HCT116 (cell line): ENCODE measurements at regions not wholly inside any gene's neighbourhood (a gene's known extent, or its start where the extent isn't known, plus 50 kb on each side); places are given as distances from the start of the nearest gene placed in this dataset.

Source experiments
- ATAC-seq: fragments of 200-7000 bp; cut with Tn5 transposase; 2 replicates; pipeline ENCODE4 v1.9.1; 2020; ENCODE audit warnings: mild to moderate bottlenecking, moderate library complexity
- BruUV-seq: library from RNA; stranded (reverse); fragments of 400-500 nt; replicated peaks from 2 replicates; lab custom pipeline; 2021; lab: Mats Ljungman, UMichigan
- CTCF ChIA-PET: fragments of 300-600 bp; sonication (Branson Sonifier 250); formaldehyde crosslinking; loops from one replicate; lab custom pipeline; 2021; ENCODE audit warnings: antibody characterized with exemption; lab: Charles Lee
- POLR2A ChIA-PET: fragments of 300-600, 350-600 bp; sonication (Branson Sonifier 250); formaldehyde crosslinking; loops from one replicate; lab custom pipeline; 2021; ENCODE audit warnings: antibody characterized with exemption; lab: Charles Lee
- RAD21 ChIA-PET, 2 experiments: fragments of 300-600 bp; sonication (Branson Sonifier 250); formaldehyde crosslinking; loops; one replicate each; lab custom pipeline; 2023; ENCODE audit warnings: low total read pairs in 2 of 2; ENCODE audit not compliant: uncharacterized antibody in 2 of 2, unreplicated experiment in 2 of 2, low non-redundant PET in 1 of 2; lab: Charles Lee
- DNase-seq: peaks from one replicate; pipeline ENCODE4 v3.0.0-alpha.2; 2010; ENCODE audit warnings: low read depth, low spot score
- H2AFZ ChIP-seq: fragments of 200-600 bp; shearing (Covaris generic), sonication (generic); 2 replicates; pipeline ENCODE4 v1.6.1; 2017; ENCODE audit warnings: low read depth, mixed run types, mixed read lengths, antibody characterized with exemption, low read length; ENCODE audit not compliant: poor library complexity, severe bottlenecking
- H3K27ac ChIP-seq: 2 replicates; pipeline ENCODE4 v1.5.1; 2012; ENCODE audit warnings: low read depth, low read length
- H3K27me3 ChIP-seq: fragments of 200-600 bp; sonication (generic); 2 replicates; pipeline ENCODE4 v1.6.1; 2016; ENCODE audit warnings: mixed run types, low read length, mixed read lengths; ENCODE audit not compliant: insufficient read depth
- H3K36me3 ChIP-seq, 2 experiments: fragments of 200-500 bp in 1 of 2; fragments of 200-600 bp in 1 of 2; sonication (Bioruptor generic) in 1 of 2; sonication (generic) in 1 of 2; 2 replicates each; pipeline versions ENCODE4 v1.5.1 to v1.6.1; 2014 to 2016; ENCODE audit warnings: low read length in 2 of 2, inconsistent platforms in 1 of 2, mixed read lengths in 1 of 2, mixed run types in 1 of 2; ENCODE audit not compliant: insufficient read depth in 2 of 2, control insufficient read depth in 1 of 2
- H3K4me1 ChIP-seq, 2 experiments: fragments of 200-600 bp in 1 of 2; sonication (generic) in 1 of 2; 2 replicates each; pipeline versions ENCODE4 v1.5.1 to v1.6.1; 2012 to 2017; ENCODE audit warnings: low read length in 2 of 2, inconsistent platforms in 1 of 2, mild to moderate bottlenecking in 1 of 2, mixed read lengths in 1 of 2, mixed run types in 1 of 2, moderate library complexity in 1 of 2; ENCODE audit not compliant: insufficient read depth in 2 of 2, control insufficient read depth in 1 of 2
- H3K4me2 ChIP-seq: fragments of 200-600 bp; sonication (generic); 2 replicates; pipeline ENCODE4 v1.6.1; 2017; ENCODE audit warnings: mixed run types, low read length, mixed read lengths
- H3K4me3 ChIP-seq, 2 experiments: fragments of 200-600 bp in 1 of 2; sonication (generic) in 1 of 2; replicated peaks in 1 of 2; 2 replicates each; pipeline ENCODE4 v1.5.1; 2011 to 2016; ENCODE audit warnings: low read length in 2 of 2, control low read depth in 1 of 2, low read depth in 1 of 2, mild to moderate bottlenecking in 1 of 2, mixed read lengths in 1 of 2, mixed run types in 1 of 2
- H3K79me2 ChIP-seq: fragments of 200-600 bp; sonication (generic); 2 replicates; pipeline ENCODE4 v1.6.1; 2017; ENCODE audit warnings: mild to moderate bottlenecking, mixed run types, low read length, moderate library complexity, mixed read lengths; ENCODE audit not compliant: insufficient read depth
- H3K9ac ChIP-seq: fragments of 200-600 bp; sonication (generic); 2 replicates; pipeline ENCODE4 v1.6.1; 2016; ENCODE audit warnings: low read length, mixed read lengths
- H3K9me2 ChIP-seq: fragments of 200-600 bp; sonication (generic), shearing (Covaris generic); 2 replicates; pipeline ENCODE4 v1.6.1; 2017; ENCODE audit warnings: mixed run types, mild to moderate bottlenecking, moderate library complexity; ENCODE audit not compliant: insufficient read depth
- H3K9me3 ChIP-seq, 2 experiments: fragments of 200-500 bp in 1 of 2; fragments of 200-600 bp in 1 of 2; sonication (Bioruptor generic) in 1 of 2; sonication (generic) in 1 of 2; 2 replicates each; pipeline ENCODE4 v1.6.1; 2014 to 2017; ENCODE audit warnings: low read length in 2 of 2, mixed read lengths in 2 of 2, inconsistent platforms in 1 of 2, low read depth in 1 of 2, mild to moderate bottlenecking in 1 of 2, mixed run types in 1 of 2, moderate library complexity in 1 of 2; ENCODE audit not compliant: control insufficient read depth in 1 of 2, insufficient read depth in 1 of 2
- H4K20me1 ChIP-seq: fragments of 200-600 bp; sonication (generic), shearing (Covaris generic); 2 replicates; pipeline ENCODE4 v1.6.1; 2017; ENCODE audit warnings: mixed run types, mild to moderate bottlenecking, moderate library complexity; ENCODE audit not compliant: insufficient read depth
- ATF3 ChIP-seq: IDR thresholded peaks from 2 replicates; pipeline ENCODE4 v1.6.1; 2012
- CBX3 ChIP-seq: IDR thresholded peaks from 2 replicates; pipeline ENCODE4 v1.6.1; 2012; ENCODE audit warnings: low read depth
- CEBPB ChIP-seq: IDR thresholded peaks from 2 replicates; pipeline ENCODE4 v1.6.1; 2012; ENCODE audit warnings: low read depth
- CTCF ChIP-seq, 3 experiments: fragments of 200-600 bp in 1 of 3; sonication (generic) in 1 of 3; IDR thresholded peaks in 2 of 3; conservative IDR thresholded peaks in 1 of 3; 2 replicates each; pipeline ENCODE4 v1.5.1; 2012 to 2017; ENCODE audit warnings: low read depth in 2 of 3, low read length in 2 of 3, antibody characterized with exemption in 1 of 3, borderline replicate concordance in 1 of 3, control low read depth in 1 of 3, mild to moderate bottlenecking in 1 of 3, mixed read lengths in 1 of 3, mixed run types in 1 of 3, moderate library complexity in 1 of 3; ENCODE audit not compliant: insufficient read depth in 1 of 3
- EGR1 ChIP-seq: IDR thresholded peaks from 2 replicates; pipeline ENCODE4 v1.6.1; 2012; ENCODE audit warnings: low read depth
- EZH2 ChIP-seq: fragments of 200-600 bp; sonication (generic); IDR thresholded peaks from 2 replicates; pipeline ENCODE4 v1.6.1; 2017; ENCODE audit warnings: antibody characterized with exemption, mixed run types
- FOSL1 ChIP-seq: IDR thresholded peaks from 2 replicates; pipeline ENCODE4 v1.6.1; 2012; ENCODE audit warnings: low read depth
- MAX ChIP-seq: IDR thresholded peaks from 2 replicates; pipeline ENCODE4 v1.6.1; 2012
- POLR2A ChIP-seq: IDR thresholded peaks from 2 replicates; pipeline ENCODE4 v1.7.0; 2011; ENCODE audit warnings: borderline replicate concordance; ENCODE audit not compliant: insufficient read depth, insufficient read length; ENCODE audit errors: extremely low read depth
- POLR2AphosphoS5 ChIP-seq: IDR thresholded peaks from 2 replicates; pipeline ENCODE4 v1.6.1; 2011; ENCODE audit warnings: mild to moderate bottlenecking, low read depth, low read length, moderate library complexity
- RAD21 ChIP-seq: IDR thresholded peaks from 2 replicates; pipeline ENCODE4 v1.6.1; 2012; ENCODE audit warnings: low read depth, mild to moderate bottlenecking
- ZBTB33 ChIP-seq: IDR thresholded peaks from 2 replicates; pipeline ENCODE4 v1.6.1; 2011; ENCODE audit warnings: mild to moderate bottlenecking, low read length, moderate library complexity; ENCODE audit not compliant: insufficient replicate concordance; ENCODE audit errors: extremely low read depth
- ZFX ChIP-seq: fragments of 450-650 bp; IDR thresholded peaks from 2 replicates; pipeline ENCODE4 v1.6.1; 2017
- ZNF274 ChIP-seq: fragments of 200-500 bp; sonication (Bioruptor generic); IDR thresholded peaks from 2 replicates; pipeline ENCODE4 v1.6.1; 2014; ENCODE audit warnings: mild to moderate bottlenecking, low read depth, low read length, inconsistent platforms
- intact Hi-C: fragments of 100-400 bp; cut with micrococcal nuclease; formaldehyde crosslinking; loops from 2 replicates; pipeline ENCODE4 v1.10.0; 2022

- TF ChIP-seq EGR1, result no peak
- no peak for TF ChIP-seq MAX
- TF ChIP-seq FOSL1, result no peak
- TF ChIP-seq ATF3, result no peak
- no peak for TF ChIP-seq ZFX
- no peak for TF ChIP-seq CBX3
- no peak for TF ChIP-seq POLR2AphosphoS5
- no peak for TF ChIP-seq ZBTB33
- TF ChIP-seq CTCF (IDR thresholded peaks at IDR 0.05 in 2 of 3, conservative IDR thresholded peaks at IDR 0.05 in 1 of 3; ENCODE audit: borderline replicate concordance in 1 of 3, insufficient read depth in 1 of 3, low read depth in 2 of 3, low read length in 2 of 3), result no peak
- no peak for TF ChIP-seq CEBPB
- no peak for TF ChIP-seq POLR2A
- TF ChIP-seq RAD21, result no peak
- TF ChIP-seq EZH2, result no peak
- TF ChIP-seq ZNF274, result no peak
- Histone ChIP-seq H3K9ac (no peak overlapping the region), H2AFZ (no peak overlapping the region), H3K4me1 (peaks cover 8 to 16% of the 10 kb centered on the region in 2 experiments), H3K27me3 (no peaks in the 10 kb centered on the region), H3K36me3 (no peaks in the 10 kb centered on the region), H3K27ac (no peak overlapping the region), H3K79me2 (no peaks in the 10 kb centered on the region), H3K9me3 (no peaks in the 10 kb centered on the region), H4K20me1 (no peaks in the 10 kb centered on the region), H3K4me3 (no peak overlapping the region), H3K4me2 (no peak overlapping the region), H3K9me2 (no peaks in the 10 kb centered on the region)
- CTCF ChIA-PET, result no interaction called here
- ATAC-seq (no peak), DNase-seq (no peak)
- intact Hi-C loops, result loop anchor here (10.0 kb wide), 1 partner anchor 142 kb away; the partner anchor contains the start of gene GPC1
- POLR2A ChIA-PET, result no interaction called here
- BruUV-seq, result no TSS peak
- RAD21 ChIA-PET, result no interaction called here
Observed at GRCh38 chr2:240292619-240293525, 142.6 kb upstream of the GPC1 start.
